ENCODE measurements at regions not wholly inside any gene's neighbourhood (a gene's known extent, or its start where the extent isn't known, plus 50 kb on each side); places are given as distances from the start of the nearest gene placed in this dataset.

DNA sequence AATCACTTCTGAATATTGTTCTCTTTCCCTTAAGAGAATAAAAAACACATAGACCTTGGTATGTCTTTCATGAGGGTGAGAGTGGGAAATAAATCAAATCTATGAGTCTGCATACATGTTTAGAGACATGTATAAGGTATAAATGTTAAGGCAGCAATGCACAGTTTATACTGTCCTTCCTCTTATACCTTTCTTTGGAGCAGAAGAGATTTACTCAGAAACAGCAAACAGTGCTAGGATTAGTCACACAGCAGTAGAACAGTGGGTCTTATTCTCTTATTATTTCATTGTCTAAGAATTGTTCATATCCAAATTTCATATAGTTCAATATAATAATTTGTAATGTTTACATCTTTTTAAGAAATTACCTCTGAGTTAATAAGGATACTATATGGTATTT is 126.7 kb upstream of the TMEM196 start:
- TF ChIP-seq POLR2AphosphoS5 (IDR thresholded peaks at IDR 0.05; ENCODE audit: low read depth, low read length) (no peak), MAFK (IDR thresholded peaks at IDR 0.05; ENCODE audit: low read depth, low read length) (no peak), POLR2A (IDR thresholded peaks at IDR 0.05; ENCODE audit: control extremely low read depth in 1 of 2, low read depth in 2 of 2, low read length in 2 of 2) (no peak), GABPA (IDR thresholded peaks at IDR 0.05; ENCODE audit: borderline replicate concordance, insufficient read depth, low read length) (no peak)
- TF ChIP-seq, protein P1, sequence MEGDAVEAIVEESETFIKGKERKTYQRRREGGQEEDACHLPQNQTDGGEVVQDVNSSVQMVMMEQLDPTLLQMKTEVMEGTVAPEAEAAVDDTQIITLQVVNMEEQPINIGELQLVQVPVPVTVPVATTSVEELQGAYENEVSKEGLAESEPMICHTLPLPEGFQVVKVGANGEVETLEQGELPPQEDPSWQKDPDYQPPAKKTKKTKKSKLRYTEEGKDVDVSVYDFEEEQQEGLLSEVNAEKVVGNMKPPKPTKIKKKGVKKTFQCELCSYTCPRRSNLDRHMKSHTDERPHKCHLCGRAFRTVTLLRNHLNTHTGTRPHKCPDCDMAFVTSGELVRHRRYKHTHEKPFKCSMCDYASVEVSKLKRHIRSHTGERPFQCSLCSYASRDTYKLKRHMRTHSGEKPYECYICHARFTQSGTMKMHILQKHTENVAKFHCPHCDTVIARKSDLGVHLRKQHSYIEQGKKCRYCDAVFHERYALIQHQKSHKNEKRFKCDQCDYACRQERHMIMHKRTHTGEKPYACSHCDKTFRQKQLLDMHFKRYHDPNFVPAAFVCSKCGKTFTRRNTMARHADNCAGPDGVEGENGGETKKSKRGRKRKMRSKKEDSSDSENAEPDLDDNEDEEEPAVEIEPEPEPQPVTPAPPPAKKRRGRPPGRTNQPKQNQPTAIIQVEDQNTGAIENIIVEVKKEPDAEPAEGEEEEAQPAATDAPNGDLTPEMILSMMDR (IDR thresholded peaks at IDR 0.05; ENCODE audit: control extremely low read depth in 1 of 3, insufficient read depth in 1 of 3, low read depth in 1 of 3, low read length in 3 of 3), result no peak

Data from H1 (cell line).